HCT116 (cell line): ENCODE measurements at regions not wholly inside any gene's neighbourhood (a gene's known extent, or its start where the extent isn't known, plus 50 kb on each side); places are given as distances from the start of the nearest gene placed in this dataset.

ENCODE experiments used
- ATAC-seq: fragments of 200-7000 bp; cut with Tn5 transposase; 2 replicates; pipeline ENCODE4 v1.9.1; 2020; ENCODE audit warnings: mild to moderate bottlenecking, moderate library complexity
- BruUV-seq: library from RNA; stranded (reverse); fragments of 400-500 nt; replicated peaks from 2 replicates; lab custom pipeline; 2021; lab: Mats Ljungman, UMichigan
- CTCF ChIA-PET: fragments of 300-600 bp; sonication (Branson Sonifier 250); formaldehyde crosslinking; loops from one replicate; lab custom pipeline; 2021; ENCODE audit warnings: antibody characterized with exemption; lab: Charles Lee
- POLR2A ChIA-PET: fragments of 300-600, 350-600 bp; sonication (Branson Sonifier 250); formaldehyde crosslinking; loops from one replicate; lab custom pipeline; 2021; ENCODE audit warnings: antibody characterized with exemption; lab: Charles Lee
- RAD21 ChIA-PET, 2 experiments: fragments of 300-600 bp; sonication (Branson Sonifier 250); formaldehyde crosslinking; loops; one replicate each; lab custom pipeline; 2023; ENCODE audit warnings: low total read pairs in 2 of 2; ENCODE audit not compliant: uncharacterized antibody in 2 of 2, unreplicated experiment in 2 of 2, low non-redundant PET in 1 of 2; lab: Charles Lee
- DNase-seq: peaks from one replicate; pipeline ENCODE4 v3.0.0-alpha.2; 2010; ENCODE audit warnings: low read depth, low spot score
- H2AFZ ChIP-seq: fragments of 200-600 bp; shearing (Covaris generic), sonication (generic); 2 replicates; pipeline ENCODE4 v1.6.1; 2017; ENCODE audit warnings: low read depth, mixed run types, mixed read lengths, antibody characterized with exemption, low read length; ENCODE audit not compliant: poor library complexity, severe bottlenecking
- H3K27ac ChIP-seq: 2 replicates; pipeline ENCODE4 v1.5.1; 2012; ENCODE audit warnings: low read depth, low read length
- H3K27me3 ChIP-seq: fragments of 200-600 bp; sonication (generic); 2 replicates; pipeline ENCODE4 v1.6.1; 2016; ENCODE audit warnings: mixed run types, low read length, mixed read lengths; ENCODE audit not compliant: insufficient read depth
- H3K36me3 ChIP-seq, 2 experiments: fragments of 200-500 bp in 1 of 2; fragments of 200-600 bp in 1 of 2; sonication (Bioruptor generic) in 1 of 2; sonication (generic) in 1 of 2; 2 replicates each; pipeline versions ENCODE4 v1.5.1 to v1.6.1; 2014 to 2016; ENCODE audit warnings: low read length in 2 of 2, inconsistent platforms in 1 of 2, mixed read lengths in 1 of 2, mixed run types in 1 of 2; ENCODE audit not compliant: insufficient read depth in 2 of 2, control insufficient read depth in 1 of 2
- H3K4me1 ChIP-seq, 2 experiments: fragments of 200-600 bp in 1 of 2; sonication (generic) in 1 of 2; 2 replicates each; pipeline versions ENCODE4 v1.5.1 to v1.6.1; 2012 to 2017; ENCODE audit warnings: low read length in 2 of 2, inconsistent platforms in 1 of 2, mild to moderate bottlenecking in 1 of 2, mixed read lengths in 1 of 2, mixed run types in 1 of 2, moderate library complexity in 1 of 2; ENCODE audit not compliant: insufficient read depth in 2 of 2, control insufficient read depth in 1 of 2
- H3K4me2 ChIP-seq: fragments of 200-600 bp; sonication (generic); 2 replicates; pipeline ENCODE4 v1.6.1; 2017; ENCODE audit warnings: mixed run types, low read length, mixed read lengths
- H3K4me3 ChIP-seq, 2 experiments: fragments of 200-600 bp in 1 of 2; sonication (generic) in 1 of 2; replicated peaks in 1 of 2; 2 replicates each; pipeline ENCODE4 v1.5.1; 2011 to 2016; ENCODE audit warnings: low read length in 2 of 2, control low read depth in 1 of 2, low read depth in 1 of 2, mild to moderate bottlenecking in 1 of 2, mixed read lengths in 1 of 2, mixed run types in 1 of 2
- H3K79me2 ChIP-seq: fragments of 200-600 bp; sonication (generic); 2 replicates; pipeline ENCODE4 v1.6.1; 2017; ENCODE audit warnings: mild to moderate bottlenecking, mixed run types, low read length, moderate library complexity, mixed read lengths; ENCODE audit not compliant: insufficient read depth
- H3K9ac ChIP-seq: fragments of 200-600 bp; sonication (generic); 2 replicates; pipeline ENCODE4 v1.6.1; 2016; ENCODE audit warnings: low read length, mixed read lengths
- H3K9me2 ChIP-seq: fragments of 200-600 bp; sonication (generic), shearing (Covaris generic); 2 replicates; pipeline ENCODE4 v1.6.1; 2017; ENCODE audit warnings: mixed run types, mild to moderate bottlenecking, moderate library complexity; ENCODE audit not compliant: insufficient read depth
- H3K9me3 ChIP-seq, 2 experiments: fragments of 200-500 bp in 1 of 2; fragments of 200-600 bp in 1 of 2; sonication (Bioruptor generic) in 1 of 2; sonication (generic) in 1 of 2; 2 replicates each; pipeline ENCODE4 v1.6.1; 2014 to 2017; ENCODE audit warnings: low read length in 2 of 2, mixed read lengths in 2 of 2, inconsistent platforms in 1 of 2, low read depth in 1 of 2, mild to moderate bottlenecking in 1 of 2, mixed run types in 1 of 2, moderate library complexity in 1 of 2; ENCODE audit not compliant: control insufficient read depth in 1 of 2, insufficient read depth in 1 of 2
- H4K20me1 ChIP-seq: fragments of 200-600 bp; sonication (generic), shearing (Covaris generic); 2 replicates; pipeline ENCODE4 v1.6.1; 2017; ENCODE audit warnings: mixed run types, mild to moderate bottlenecking, moderate library complexity; ENCODE audit not compliant: insufficient read depth
- ATF3 ChIP-seq: IDR thresholded peaks from 2 replicates; pipeline ENCODE4 v1.6.1; 2012
- CEBPB ChIP-seq: IDR thresholded peaks from 2 replicates; pipeline ENCODE4 v1.6.1; 2012; ENCODE audit warnings: low read depth
- EGR1 ChIP-seq: IDR thresholded peaks from 2 replicates; pipeline ENCODE4 v1.6.1; 2012; ENCODE audit warnings: low read depth
- ELF1 ChIP-seq: IDR thresholded peaks from 2 replicates; pipeline ENCODE4 v1.6.1; 2012; ENCODE audit warnings: low read depth, borderline replicate concordance
- EZH2 ChIP-seq: fragments of 200-600 bp; sonication (generic); IDR thresholded peaks from 2 replicates; pipeline ENCODE4 v1.6.1; 2017; ENCODE audit warnings: antibody characterized with exemption, mixed run types
- EZH2phosphoT487 ChIP-seq: fragments of 200-600 bp; IDR thresholded peaks from 2 replicates; pipeline ENCODE4 v1.6.1; 2018; ENCODE audit warnings: antibody characterized with exemption, borderline replicate concordance
- MAX ChIP-seq: IDR thresholded peaks from 2 replicates; pipeline ENCODE4 v1.6.1; 2012
- REST ChIP-seq: IDR thresholded peaks from 2 replicates; pipeline ENCODE4 v1.6.1; 2012; ENCODE audit warnings: low read depth
- SP1 ChIP-seq: IDR thresholded peaks from 2 replicates; pipeline ENCODE4 v1.6.1; 2012; ENCODE audit warnings: low read depth
- SRF ChIP-seq: IDR thresholded peaks from 2 replicates; pipeline ENCODE4 v1.6.1; 2012; ENCODE audit warnings: low read depth
- YY1 ChIP-seq: IDR thresholded peaks from 2 replicates; pipeline ENCODE4 v1.6.1; 2011; ENCODE audit warnings: low read length, low read depth, moderate library complexity, mild to moderate bottlenecking; ENCODE audit not compliant: insufficient replicate concordance; ENCODE audit errors: extremely low read depth
- ZFX ChIP-seq: fragments of 450-650 bp; IDR thresholded peaks from 2 replicates; pipeline ENCODE4 v1.6.1; 2017
- ZNF274 ChIP-seq: fragments of 200-500 bp; sonication (Bioruptor generic); IDR thresholded peaks from 2 replicates; pipeline ENCODE4 v1.6.1; 2014; ENCODE audit warnings: mild to moderate bottlenecking, low read depth, low read length, inconsistent platforms
- intact Hi-C: fragments of 100-400 bp; cut with micrococcal nuclease; formaldehyde crosslinking; loops from 2 replicates; pipeline ENCODE4 v1.10.0; 2022

- no peaks in the 10 kb centered on the region for H3K4me1 ChIP-seq
- no peak for DNase-seq
- no peak for TF ChIP-seq CEBPB
- no peak for TF ChIP-seq ELF1
- no peak for TF ChIP-seq REST
- no peak for TF ChIP-seq EZH2phosphoT487
- no peak for TF ChIP-seq ZFX
- no peak for TF ChIP-seq YY1
- no peak for TF ChIP-seq SRF
- TF ChIP-seq SP1, result no peak
- TF ChIP-seq EGR1, result no peak
- no peak for TF ChIP-seq ZNF274
- TF ChIP-seq EZH2, result no peak
- TF ChIP-seq ATF3, result no peak
- no peak for TF ChIP-seq MAX
- H3K27ac ChIP-seq, result no peak overlapping the region
- H3K4me3 ChIP-seq, result no peak overlapping the region
- H3K79me2 ChIP-seq, result no peaks in the 10 kb centered on the region
- H3K9me3 ChIP-seq, result no peaks in the 10 kb centered on the region
- POLR2A ChIA-PET, result no interaction called here
- intact Hi-C loops, result no loop called here
- H2AFZ ChIP-seq, result no peak overlapping the region
- H3K9ac ChIP-seq, result no peak overlapping the region
- ATAC-seq, result no peak
- CTCF ChIA-PET, result no interaction called here
- H3K27me3 ChIP-seq, result peaks cover 13% of the 10 kb centered on the region; the same call in 1 of the 2 replicates
- RAD21 ChIA-PET, result no interaction called here
- H3K4me2 ChIP-seq, result no peak overlapping the region
- BruUV-seq, result no TSS peak
- H3K9me2 ChIP-seq, result no peaks in the 10 kb centered on the region
- no peaks in the 10 kb centered on the region for H4K20me1 ChIP-seq
- H3K36me3 ChIP-seq, result no peaks in the 10 kb centered on the region
Observed at GRCh38 chr4:57282933-57283310, 172.7 kb upstream of the IGFBP7 start.
